CD4-positive, alpha-beta T cell (primary cell): ENCODE measurements at regions not wholly inside any gene's neighbourhood (a gene's known extent, or its start where the extent isn't known, plus 50 kb on each side); places are given as distances from the start of the nearest gene placed in this dataset.

Source experiments
- ATAC-seq: fragments of 200-7000 bp; cut with Tn5 transposase; one replicate; pipeline ENCODE4 v1.10.0; 2022; ENCODE audit warnings: mild to moderate bottlenecking; ENCODE audit not compliant: poor library complexity
- CTCF ChIA-PET: fragments of 350-600 bp; sonication (Branson Sonifier 250); formaldehyde crosslinking; loops from one replicate; lab custom pipeline; 2021; ENCODE audit warnings: antibody characterized with exemption, inconsistent platforms; lab: Charles Lee
- POLR2A ChIA-PET: fragments of 350-600 bp; sonication (Branson Sonifier 250); formaldehyde crosslinking; loops from one replicate; lab custom pipeline; 2021; ENCODE audit warnings: antibody characterized with exemption, inconsistent platforms; lab: Charles Lee
- DNase-seq, 14 experiments: peaks; one replicate each; pipeline ENCODE4 v3.0.0-alpha.2; 2013 to 2020; ENCODE audit warnings: mixed read lengths in 2 of 14
- H3K27ac ChIP-seq, 2 donors: one replicate each; pipeline versions ENCODE4 v1.5.1 to v1.7.0; 2013; ENCODE audit warnings: low read length in 2 of 2, low read depth in 1 of 2, mild to moderate bottlenecking in 1 of 2
- H3K27me3 ChIP-seq, 2 experiments: 1 replicate in 1 of 2; 2 replicates in 1 of 2; pipeline versions ENCODE4 v1.6.1 to v1.7.0; 2013; ENCODE audit warnings: low read length in 2 of 2, control low read depth in 1 of 2, mild to moderate bottlenecking in 1 of 2, moderate library complexity in 1 of 2; ENCODE audit not compliant: insufficient read depth in 2 of 2, control insufficient read depth in 1 of 2
- H3K36me3 ChIP-seq: one replicate; pipeline ENCODE4 v1.6.1; 2013; ENCODE audit warnings: low read length, control low read depth; ENCODE audit not compliant: insufficient read depth
- H3K4me1 ChIP-seq: one replicate; pipeline ENCODE4 v1.6.1; 2013; ENCODE audit warnings: low read length, control low read depth; ENCODE audit not compliant: insufficient read depth
- H3K4me3 ChIP-seq: one replicate; pipeline ENCODE4 v1.5.1; 2013; ENCODE audit warnings: mild to moderate bottlenecking, low read length, moderate library complexity
- H3K9me3 ChIP-seq, 2 experiments: 1 replicate in 1 of 2; 2 replicates in 1 of 2; pipeline versions ENCODE4 v1.6.1 to v1.7.0; 2013; ENCODE audit warnings: low read length in 2 of 2, mild to moderate bottlenecking in 2 of 2, control low read depth in 1 of 2, moderate library complexity in 1 of 2; ENCODE audit not compliant: control insufficient read depth in 1 of 2, insufficient read depth in 1 of 2
- H3K27ac Mint-ChIP-seq: one replicate; pipeline ENCODE4 v1.8.0; 2020; ENCODE audit warnings: mixed read lengths
- H3K27me3 Mint-ChIP-seq: one replicate; pipeline ENCODE4 v1.8.0; 2021; ENCODE audit warnings: mixed read lengths
- H3K36me3 Mint-ChIP-seq: one replicate; pipeline ENCODE4 v1.8.0; 2021; ENCODE audit warnings: low read depth, mixed read lengths
- H3K4me1 Mint-ChIP-seq: one replicate; pipeline ENCODE4 v1.8.0; 2021; ENCODE audit warnings: low read depth, mixed read lengths
- H3K4me3 Mint-ChIP-seq: one replicate; pipeline ENCODE4 v1.8.0; 2020; ENCODE audit warnings: mild to moderate bottlenecking, mixed read lengths
- H3K9me3 Mint-ChIP-seq: one replicate; pipeline ENCODE4 v1.8.0; 2020; ENCODE audit warnings: mixed read lengths
- CTCF ChIP-seq: fragments of 200-600 bp; IDR thresholded peaks from one replicate; pipeline ENCODE4 v1.8.0; 2022; ENCODE audit warnings: antibody characterized with exemption, mild to moderate bottlenecking
- intact Hi-C, 2 experiments: fragments of 100-400 bp; cut with DNase I in 1 of 2; cut with micrococcal nuclease in 1 of 2; formaldehyde crosslinking; loops; one replicate each; pipeline versions ENCODE4 v1.15.1 to v1.9.0; 2023 to 2025; cut with DNase I, micrococcal nuclease

- intact Hi-C loops: no loop called here
- H3K4me1 Mint-ChIP-seq: no peaks in the 10 kb centered on the region
- Histone ChIP-seq H3K9me3 (no peaks in the 10 kb centered on the region), H3K27ac (no peak overlapping the region), H3K4me3 (no peak overlapping the region), H3K36me3 (no peaks in the 10 kb centered on the region), H3K4me1 (no peaks in the 10 kb centered on the region), H3K27me3 (peaks cover 2 to 7% of the 10 kb centered on the region in 2 experiments)
- H3K4me3 Mint-ChIP-seq: no peak overlapping the region
- ATAC-seq: no peak
- no peaks in the 10 kb centered on the region for H3K36me3 Mint-ChIP-seq
- H3K27ac Mint-ChIP-seq: no peak overlapping the region
- peaks cover 9% of the 10 kb centered on the region for H3K27me3 Mint-ChIP-seq
- ChIA-PET CTCF (no interaction called here), POLR2A (no interaction called here)
- DNase-seq: no peak
- H3K9me3 Mint-ChIP-seq: no peaks in the 10 kb centered on the region
- TF ChIP-seq CTCF: no peak
Measured at GRCh38 chr20:48535556-48535955, 292.2 kb downstream of the PREX1 start.

DNA sequence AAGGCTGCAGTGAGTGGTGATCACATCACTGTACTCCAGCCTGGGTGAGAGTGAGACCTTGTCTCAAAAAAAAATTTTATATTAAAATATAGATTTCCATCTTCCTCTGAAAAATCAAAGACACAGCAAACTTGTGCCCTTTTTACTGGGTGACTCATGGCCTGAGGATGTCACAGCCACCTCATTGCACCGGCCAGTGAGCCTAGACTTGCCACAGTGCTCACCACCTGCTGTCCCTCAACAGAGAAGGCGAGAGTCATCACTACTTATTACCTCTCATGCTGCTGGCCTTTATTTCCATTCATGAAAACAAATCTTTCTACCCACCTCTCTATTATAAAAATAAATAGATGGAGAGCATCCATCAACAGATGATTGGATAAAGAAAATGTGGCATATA, 295.8 kb downstream of the PREX1 start:
- H3K9me3 ChIP-seq: no peaks in the 10 kb centered on the region
- H3K4me3 Mint-ChIP-seq: no peak overlapping the region
- no peak for TF ChIP-seq CTCF
- intact Hi-C loops: no loop called here
- H3K9me3 Mint-ChIP-seq: no peaks in the 10 kb centered on the region
- H3K27ac Mint-ChIP-seq: no peak overlapping the region
- H3K36me3 Mint-ChIP-seq: no peaks in the 10 kb centered on the region
- POLR2A ChIA-PET: no interaction called here
- H3K27me3 Mint-ChIP-seq: peaks cover 30% of the 10 kb centered on the region
- H3K36me3 ChIP-seq: no peaks in the 10 kb centered on the region
- H3K4me1 Mint-ChIP-seq: no peaks in the 10 kb centered on the region
- DNase-seq (no peak), ATAC-seq (no peak)
- H3K27me3 ChIP-seq: peaks cover 2 to 7% of the 10 kb centered on the region in 2 experiments
- H3K4me3 ChIP-seq: no peak overlapping the region
- CTCF ChIA-PET: no interaction called here
- no peaks in the 10 kb centered on the region for H3K4me1 ChIP-seq
- H3K27ac ChIP-seq: no peak overlapping the region

GRCh38 chr20:48531505-48531904, 296.3 kb downstream of the PREX1 start:
- no peak overlapping the region for H3K4me3 ChIP-seq
- ATAC-seq (no peak), DNase-seq (no peak)
- ChIA-PET POLR2A (no interaction called here), CTCF (no interaction called here)
- no peak overlapping the region for H3K27ac ChIP-seq
- no peaks in the 10 kb centered on the region for H3K36me3 ChIP-seq
- no peaks in the 10 kb centered on the region for H3K9me3 ChIP-seq
- Mint-ChIP-seq H3K4me1 (no peaks in the 10 kb centered on the region), H3K27ac (no peak overlapping the region), H3K9me3 (no peaks in the 10 kb centered on the region), H3K4me3 (no peak overlapping the region), H3K36me3 (no peaks in the 10 kb centered on the region), H3K27me3 (peaks cover 33% of the 10 kb centered on the region)
- no peak for TF ChIP-seq CTCF
- intact Hi-C loops: no loop called here
- no peaks in the 10 kb centered on the region for H3K4me1 ChIP-seq
- H3K27me3 ChIP-seq: peaks cover 2 to 7% of the 10 kb centered on the region in 2 experiments
